GM12891 (cell line): ENCODE measurements at regions not wholly inside any gene's neighbourhood (a gene's known extent, or its start where the extent isn't known, plus 50 kb on each side); places are given as distances from the start of the nearest gene placed in this dataset.

Experiments
- PAX5 ChIP-seq: IDR thresholded peaks from 2 replicates; pipeline ENCODE4 v1.6.1; 2011; ENCODE audit warnings: low read length, moderate library complexity, mild to moderate bottlenecking; ENCODE audit not compliant: insufficient read depth, severe bottlenecking
- POLR2A ChIP-seq: IDR thresholded peaks from 2 replicates; pipeline ENCODE4 v1.6.1; 2011; ENCODE audit warnings: low read depth, low read length, control low read depth
- POLR2AphosphoS5 ChIP-seq: IDR thresholded peaks from 2 replicates; pipeline ENCODE4 v1.6.1; 2011; ENCODE audit warnings: low read depth, low read length, control low read depth
- SPI1 ChIP-seq: IDR thresholded peaks from 2 replicates; pipeline ENCODE4 v1.6.1; 2011; ENCODE audit warnings: low read depth, low read length, control low read depth
- TAF1 ChIP-seq: IDR thresholded peaks from 2 replicates; pipeline ENCODE4 v1.6.1; 2011; ENCODE audit warnings: low read depth, low read length, control low read depth

DNA sequence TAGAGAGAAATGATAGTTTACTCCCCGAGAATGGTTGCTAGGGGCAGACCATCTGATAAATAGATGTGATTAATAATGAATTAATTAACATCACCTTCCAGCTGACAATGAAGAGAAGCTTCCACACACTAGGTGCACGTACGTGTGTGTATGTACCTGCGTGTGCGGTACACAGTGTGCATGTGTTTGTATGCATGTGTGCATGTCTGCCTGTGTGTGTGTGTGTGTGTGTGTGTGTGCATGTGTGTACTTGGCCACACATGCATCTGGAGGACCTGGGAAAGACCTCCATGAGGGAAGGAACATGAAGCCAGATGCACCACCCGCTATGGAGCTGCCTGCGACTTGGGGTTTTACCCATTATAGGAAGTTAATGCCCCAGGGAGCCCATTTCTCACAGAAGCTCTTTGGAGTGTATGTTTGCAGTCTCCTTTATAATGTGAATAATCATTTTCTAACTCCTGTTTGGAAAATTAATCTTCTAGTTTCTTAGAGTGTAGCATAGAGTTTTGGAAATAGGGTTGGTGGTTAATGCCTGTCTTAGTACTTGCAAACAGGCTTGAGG, 229.1 kb downstream of the ENGASE start:
- TF ChIP-seq POLR2A (no peak), SPI1 (no peak), TAF1 (no peak), POLR2AphosphoS5 (no peak), PAX5 (no peak)
